Transverse colon (tissue), 4 donors: ENCODE measurements at regions not wholly inside any gene's neighbourhood (a gene's known extent, or its start where the extent isn't known, plus 50 kb on each side); places are given as distances from the start of the nearest gene placed in this dataset.

ENCODE experiments used
- DNase-seq: peaks from one replicate; pipeline ENCODE4 v3.0.0-alpha.2; 2019
- H3K27ac ChIP-seq, 4 donors: fragments of 200-600 bp; sonication (generic); 2 replicates each; pipeline ENCODE4 v1.5.1; 2016 to 2018; ENCODE audit warnings: inconsistent platforms in 4 of 4
- H3K27me3 ChIP-seq: fragments of 200-600 bp; sonication (generic); 2 replicates; pipeline ENCODE4 v1.5.1; 2017; ENCODE audit warnings: inconsistent platforms
- H3K36me3 ChIP-seq, 4 donors: fragments of 200-600 bp; sonication (generic); 2 replicates each; pipeline ENCODE4 v1.5.1; 2017 to 2019; ENCODE audit warnings: inconsistent platforms in 4 of 4
- H3K4me1 ChIP-seq, 4 donors: fragments of 200-600 bp; sonication (generic); 2 replicates each; pipeline ENCODE4 v1.5.1; 2017 to 2020; ENCODE audit warnings: inconsistent platforms in 4 of 4
- H3K4me3 ChIP-seq, 4 donors: fragments of 200-600 bp; sonication (generic); 1 replicate in 1 of 4; 2 replicates in 3 of 4; pipeline versions ENCODE4 v1.5.1 to v1.6.1; 2017 to 2019; ENCODE audit warnings: inconsistent platforms in 4 of 4
- H3K9me3 ChIP-seq, 2 donors: fragments of 200-600 bp; sonication (generic); 2 replicates each; pipeline ENCODE4 v1.5.1; 2017 to 2019; ENCODE audit warnings: inconsistent platforms in 2 of 2
- CTCF ChIP-seq, 5 experiments: fragments of 200-600 bp in 3 of 5; fragments of 450-650 bp in 2 of 5; sonication (generic) in 3 of 5; IDR thresholded peaks; 1 replicate in 2 of 5; 2 replicates in 3 of 5; pipeline ENCODE4 v1.5.1; 2016 to 2017; ENCODE audit warnings: antibody characterized with exemption in 5 of 5, inconsistent platforms in 3 of 5, mild to moderate bottlenecking in 2 of 5, moderate library complexity in 1 of 5
- EP300 ChIP-seq: sonication (generic); formaldehyde crosslinking; IDR thresholded peaks from one replicate; pipeline ENCODE4 v1.6.1; 2017; ENCODE audit warnings: antibody characterized with exemption, low read depth
- POLR2A ChIP-seq: fragments of 450-650 bp; IDR thresholded peaks from one replicate; pipeline ENCODE4 v1.6.1; 2016; ENCODE audit warnings: antibody characterized with exemption, mild to moderate bottlenecking, moderate library complexity
- POLR2AphosphoS5 ChIP-seq, 3 donors: sonication (generic); formaldehyde crosslinking; IDR thresholded peaks; one replicate each; pipeline ENCODE4 v1.6.1; 2016; ENCODE audit warnings: antibody characterized with exemption in 3 of 3
- WGBS, 2 donors: methylation state at CpG; one replicate each; pipeline ENCODE4 v1.1.5; 2018; ENCODE audit warnings: low coverage in 1 of 2; 5-methylcytosine and 5-hydroxymethylcytosine counted together
- in situ Hi-C, 4 donors: fragments of 200-750 bp; cut with MboI; loops; one replicate each; pipeline versions ENCODE4 v1.15.0 to v1.15.1; 2017; ENCODE audit warnings: low sequenced_read_pairs in 3 of 4, low pct_ligation_motif_present in 1 of 4, low pct_unique_long_range_greater_than_20kb in 1 of 4
- intact Hi-C: fragments of 100-400 bp; cut with DNase I; formaldehyde crosslinking; loops from one replicate; pipeline ENCODE4 v1.15.1; 2023; ENCODE audit warnings: low total_unique reads

- TF ChIP-seq POLR2A (no peak), CTCF (IDR thresholded peaks at IDR 0.05) (no peak), EP300 (no peak), POLR2AphosphoS5 (IDR thresholded peaks at IDR 0.05) (no peak)
- Histone ChIP-seq H3K9me3 (no peaks in the 10 kb centered on the region), H3K4me1 (peaks cover 0 to 5% (median 0%) of the 10 kb centered on the region in 4 donors), H3K4me3 (no peak overlapping the region), H3K27me3 (no peaks in the 10 kb centered on the region), H3K27ac (no peak overlapping the region), H3K36me3 (no peaks in the 10 kb centered on the region)
- intact Hi-C loops: no loop called here
- DNase-seq: no peak
- in situ Hi-C loops: no loop called here
- WGBS, 2 donors: 77 to 90% methylated on average over 5 of the region's 5 CpGs
Measured at GRCh38 chr1:62385923-62386322, 50.9 kb upstream of the USP1 start.

GRCh38 chr1:62386351-62387121 is 50.3 kb upstream of the USP1 start:
- 22 to 33% methylated on average over 3 of the region's 3 CpGs for WGBS, 2 donors
- DNase-seq: no peak
- Histone ChIP-seq H3K4me3 (no peak overlapping the region), H3K27ac (no peak overlapping the region), H3K27me3 (no peaks in the 10 kb centered on the region), H3K36me3 (no peaks in the 10 kb centered on the region), H3K4me1 (peaks cover 0 to 5% (median 0%) of the 10 kb centered on the region in 4 donors), H3K9me3 (no peaks in the 10 kb centered on the region)
- intact Hi-C loops (no loop called here), in situ Hi-C loops (no loop called here)
- no peak for TF ChIP-seq EP300
- no peak for TF ChIP-seq POLR2A
- no peak for TF ChIP-seq POLR2AphosphoS5 (IDR thresholded peaks at IDR 0.05)
- no peak for TF ChIP-seq CTCF (IDR thresholded peaks at IDR 0.05)
